Ovary (tissue), 7 donors: ENCODE measurements at regions not wholly inside any gene's neighbourhood (a gene's known extent, or its start where the extent isn't known, plus 50 kb on each side); places are given as distances from the start of the nearest gene placed in this dataset.

Source experiments
- DNase-seq, 5 donors: peaks; one replicate each; pipeline ENCODE4 v3.0.0-alpha.2; 2019 to 2020
- H3K27ac ChIP-seq, 2 donors: fragments of 200-600 bp; one replicate each; pipeline versions ENCODE4 v1.5.1 to v1.8.0; 2019 to 2022
- H3K27me3 ChIP-seq: fragments of 200-600 bp; one replicate; pipeline ENCODE4 v1.8.0; 2022
- H3K36me3 ChIP-seq: fragments of 200-600 bp; sonication (generic); one replicate; pipeline ENCODE4 v1.5.1; 2019
- H3K4me1 ChIP-seq: one replicate; pipeline ENCODE4 v1.8.1; 2013; ENCODE audit warnings: mild to moderate bottlenecking, moderate library complexity; ENCODE audit not compliant: insufficient read depth
- H3K4me3 ChIP-seq: fragments of 200-600 bp; sonication (generic); one replicate; pipeline ENCODE4 v1.5.1; 2017
- H3K9me3 ChIP-seq, 2 donors: fragments of 200-600 bp in 1 of 2; sonication (generic) in 1 of 2; one replicate each; pipeline versions ENCODE4 v1.5.1 to v1.8.1; 2013 to 2019; ENCODE audit warnings: mild to moderate bottlenecking in 1 of 2, moderate library complexity in 1 of 2
- EP300 ChIP-seq: sonication (generic); formaldehyde crosslinking; IDR thresholded peaks from one replicate; pipeline ENCODE4 v1.6.1; 2017; ENCODE audit warnings: antibody characterized with exemption
- POLR2A ChIP-seq: fragments of 450-650 bp; IDR thresholded peaks from one replicate; pipeline ENCODE4 v1.6.1; 2017; ENCODE audit warnings: antibody characterized with exemption, mild to moderate bottlenecking, moderate library complexity
- WGBS, 3 donors: extraction: QIAGEN DNeasy Blood & Tissue Kit in 1 of 3; methylation state at CpG; one replicate each; pipeline versions ENCODE4 v1.1.5 to v1.1.7; 2013 to 2017; 5-methylcytosine and 5-hydroxymethylcytosine counted together
- intact Hi-C, 4 donors: fragments of 100-400 bp; cut with DNase I; formaldehyde crosslinking; loops; one replicate each; pipeline versions ENCODE4 v1.11.0 to v1.15.1; 2022 to 2023
- TF ChIP-seq, protein P1 (sequence below), 3 donors: fragments of 450-650 bp in 2 of 3; fragments of 200-600 bp in 1 of 3; IDR thresholded peaks; one replicate each; pipeline versions ENCODE4 v1.5.1 to v1.8.0; 2016 to 2022; ENCODE audit warnings: antibody characterized with exemption in 3 of 3, mild to moderate bottlenecking in 1 of 3
- donor health status: DM: no; HTN: no; CAD: no; lungs with moderate emphysema.
- donor health status: DM: no; HTN: no; CAD: no.
- donor health status: Bipolar disorder and iron deficiency.
- donor health status: DM: no; HTN: no; CAD: no.
- donor health status: DM: yes; HTN: yes; CAD: no.

DNA sequence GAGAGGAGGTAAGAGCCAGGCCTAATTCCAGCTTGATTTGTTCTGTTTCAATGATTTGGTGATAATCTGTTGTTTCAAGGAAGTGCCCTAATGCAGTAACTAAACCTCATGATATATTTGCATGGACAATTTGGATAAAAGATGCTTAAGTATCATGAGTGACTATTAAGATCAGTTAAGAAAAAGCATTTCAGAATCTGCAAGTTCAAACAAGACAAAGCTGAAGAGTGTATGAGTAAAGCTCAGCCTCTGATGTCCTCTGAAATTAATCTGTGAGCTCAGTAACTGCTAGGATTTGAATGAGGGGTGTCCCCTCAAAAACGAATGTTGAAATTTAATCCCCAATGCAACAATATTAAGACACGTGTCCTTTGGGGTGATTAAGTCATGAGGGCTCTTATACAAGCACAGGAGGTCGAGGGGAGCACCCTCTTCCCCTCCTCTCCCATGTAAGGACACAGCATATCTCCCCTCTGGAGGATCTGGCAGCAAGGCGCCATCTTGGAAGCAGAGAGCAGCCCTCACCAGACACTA lies 949.2 kb downstream of the GALC start:
- Histone ChIP-seq H3K9me3 (no peaks in the 10 kb centered on the region), H3K27ac (no peak overlapping the region), H3K36me3 (no peaks in the 10 kb centered on the region), H3K4me1 (no peaks in the 10 kb centered on the region), H3K4me3 (no peak overlapping the region), H3K27me3 (no peaks in the 10 kb centered on the region)
- DNase-seq, result no peak
- WGBS, 3 donors, result 80 to 81% (median 80%) methylated on average over 4 of the region's 4 CpGs
- intact Hi-C loops, result no loop called here
- TF ChIP-seq EP300 (no peak), POLR2A (no peak)
- TF ChIP-seq, protein P1, sequence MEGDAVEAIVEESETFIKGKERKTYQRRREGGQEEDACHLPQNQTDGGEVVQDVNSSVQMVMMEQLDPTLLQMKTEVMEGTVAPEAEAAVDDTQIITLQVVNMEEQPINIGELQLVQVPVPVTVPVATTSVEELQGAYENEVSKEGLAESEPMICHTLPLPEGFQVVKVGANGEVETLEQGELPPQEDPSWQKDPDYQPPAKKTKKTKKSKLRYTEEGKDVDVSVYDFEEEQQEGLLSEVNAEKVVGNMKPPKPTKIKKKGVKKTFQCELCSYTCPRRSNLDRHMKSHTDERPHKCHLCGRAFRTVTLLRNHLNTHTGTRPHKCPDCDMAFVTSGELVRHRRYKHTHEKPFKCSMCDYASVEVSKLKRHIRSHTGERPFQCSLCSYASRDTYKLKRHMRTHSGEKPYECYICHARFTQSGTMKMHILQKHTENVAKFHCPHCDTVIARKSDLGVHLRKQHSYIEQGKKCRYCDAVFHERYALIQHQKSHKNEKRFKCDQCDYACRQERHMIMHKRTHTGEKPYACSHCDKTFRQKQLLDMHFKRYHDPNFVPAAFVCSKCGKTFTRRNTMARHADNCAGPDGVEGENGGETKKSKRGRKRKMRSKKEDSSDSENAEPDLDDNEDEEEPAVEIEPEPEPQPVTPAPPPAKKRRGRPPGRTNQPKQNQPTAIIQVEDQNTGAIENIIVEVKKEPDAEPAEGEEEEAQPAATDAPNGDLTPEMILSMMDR (IDR thresholded peaks at IDR 0.05), result no peak

DNA sequence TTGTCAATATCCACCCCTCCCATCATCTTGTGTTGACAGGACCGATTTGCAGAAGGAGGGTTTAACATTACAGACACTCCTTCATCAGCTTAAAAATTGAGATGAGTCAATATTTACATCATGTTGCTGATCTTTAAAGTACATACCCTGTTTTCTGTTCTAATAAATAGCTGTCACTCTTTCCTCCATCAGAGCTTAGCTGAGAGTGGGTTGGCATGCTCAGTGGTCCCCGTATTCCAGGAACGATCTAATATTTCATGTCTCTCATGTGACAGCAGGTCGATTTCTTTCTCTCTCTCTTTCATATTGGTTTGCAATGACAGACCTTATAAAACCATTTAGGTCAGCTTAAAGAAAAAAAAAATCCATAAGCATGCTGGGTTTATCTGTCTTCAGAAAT lies 950.6 kb downstream of the GALC start:
- H3K4me3 ChIP-seq, result no peak overlapping the region
- no peak for TF ChIP-seq EP300
- TF ChIP-seq, protein P1 (IDR thresholded peaks at IDR 0.05), result no peak
- no peak for TF ChIP-seq POLR2A
- H3K9me3 ChIP-seq, result no peaks in the 10 kb centered on the region
- no peaks in the 10 kb centered on the region for H3K4me1 ChIP-seq
- 80 to 88% (median 82%) methylated on average over 4 of the region's 4 CpGs for WGBS, 3 donors
- no peak overlapping the region for H3K27ac ChIP-seq
- DNase-seq, result no peak
- intact Hi-C loops, result no loop called here
- H3K27me3 ChIP-seq, result no peaks in the 10 kb centered on the region
- no peaks in the 10 kb centered on the region for H3K36me3 ChIP-seq

DNA sequence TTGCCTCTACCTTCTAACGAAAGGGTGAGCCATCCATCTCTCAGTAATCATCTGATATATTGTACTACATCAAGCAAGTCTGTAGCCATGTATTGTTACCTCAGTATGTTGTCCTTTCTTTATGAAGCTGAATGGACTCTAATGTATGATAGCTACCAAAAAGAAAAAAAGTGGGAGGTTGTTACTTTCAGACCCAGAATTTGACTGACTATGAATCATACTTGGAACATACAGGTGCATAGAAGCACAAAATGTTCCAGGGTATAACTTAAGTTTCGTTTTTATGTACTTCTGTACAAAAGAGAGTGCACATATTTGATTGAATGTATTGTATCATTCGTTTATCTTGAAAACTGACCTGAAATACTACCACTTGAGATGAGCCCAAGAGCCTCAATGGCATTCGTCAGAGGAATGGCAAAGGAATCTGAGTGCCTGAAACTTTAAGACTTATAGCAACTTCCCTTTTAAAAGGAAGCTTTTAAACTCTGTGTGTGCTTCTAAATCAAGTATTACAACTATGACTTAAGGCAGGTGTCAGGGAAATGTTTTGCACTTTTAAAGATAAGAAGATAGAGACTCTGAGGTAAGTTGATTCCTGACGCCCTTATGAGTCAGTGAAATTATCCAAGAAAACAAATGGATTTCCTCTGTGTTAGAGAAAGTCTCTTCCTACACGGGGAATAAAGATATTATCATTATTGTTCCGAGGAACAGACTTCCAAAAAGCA lies 951.5 kb downstream of the GALC start:
- no peak overlapping the region for H3K27ac ChIP-seq
- no peaks in the 10 kb centered on the region for H3K4me1 ChIP-seq
- no peaks in the 10 kb centered on the region for H3K36me3 ChIP-seq
- H3K27me3 ChIP-seq, result no peaks in the 10 kb centered on the region
- H3K4me3 ChIP-seq, result no peak overlapping the region
- intact Hi-C loops, result no loop called here
- WGBS, 3 donors, result 42 to 53% (median 45%) methylated on average over 7 of the region's 7 CpGs
- TF ChIP-seq, protein P1 (IDR thresholded peaks at IDR 0.05), result no peak
- no peaks in the 10 kb centered on the region for H3K9me3 ChIP-seq
- DNase-seq, result no peak

DNA sequence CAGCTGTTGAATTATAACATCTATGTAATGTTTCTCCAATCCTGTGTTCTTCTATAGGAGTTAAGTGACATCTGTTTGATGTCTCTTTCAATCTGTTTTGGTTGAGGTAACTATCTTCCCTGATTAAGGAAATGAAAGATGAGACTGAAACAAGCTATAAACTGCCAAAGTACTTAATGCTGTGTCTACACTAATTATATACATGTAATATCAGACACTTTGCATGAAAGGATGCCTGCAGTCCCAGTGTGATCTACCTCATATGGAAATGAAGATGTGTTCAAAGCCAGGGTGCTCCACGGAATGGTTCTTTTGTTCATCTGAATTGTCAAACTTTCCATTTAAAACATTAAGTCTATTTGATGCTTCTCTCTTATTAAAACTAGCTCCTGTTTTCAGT lies 958.3 kb downstream of the GALC start:
- intact Hi-C loops, result no loop called here

More for the DNA sequence above, 958.3 kb downstream of the GALC start:
- H3K36me3 ChIP-seq, result no peaks in the 10 kb centered on the region
- H3K27ac ChIP-seq, result no peak overlapping the region
- no peaks in the 10 kb centered on the region for H3K27me3 ChIP-seq
- H3K4me3 ChIP-seq, result no peak overlapping the region
- H3K4me1 ChIP-seq, result no peaks in the 10 kb centered on the region
- DNase-seq, result no peak
- no peak for TF ChIP-seq POLR2A
- TF ChIP-seq, protein P1 (IDR thresholded peaks at IDR 0.05), result no peak
- no peak for TF ChIP-seq EP300
- WGBS, 3 donors, result 16 to 53% (median 39%) methylated on average over 1 of the region's 1 CpG
- H3K9me3 ChIP-seq, result no peaks in the 10 kb centered on the region
